ENCODE measurements at regions not wholly inside any gene's neighbourhood (a gene's known extent, or its start where the extent isn't known, plus 50 kb on each side); places are given as distances from the start of the nearest gene placed in this dataset.

DNA sequence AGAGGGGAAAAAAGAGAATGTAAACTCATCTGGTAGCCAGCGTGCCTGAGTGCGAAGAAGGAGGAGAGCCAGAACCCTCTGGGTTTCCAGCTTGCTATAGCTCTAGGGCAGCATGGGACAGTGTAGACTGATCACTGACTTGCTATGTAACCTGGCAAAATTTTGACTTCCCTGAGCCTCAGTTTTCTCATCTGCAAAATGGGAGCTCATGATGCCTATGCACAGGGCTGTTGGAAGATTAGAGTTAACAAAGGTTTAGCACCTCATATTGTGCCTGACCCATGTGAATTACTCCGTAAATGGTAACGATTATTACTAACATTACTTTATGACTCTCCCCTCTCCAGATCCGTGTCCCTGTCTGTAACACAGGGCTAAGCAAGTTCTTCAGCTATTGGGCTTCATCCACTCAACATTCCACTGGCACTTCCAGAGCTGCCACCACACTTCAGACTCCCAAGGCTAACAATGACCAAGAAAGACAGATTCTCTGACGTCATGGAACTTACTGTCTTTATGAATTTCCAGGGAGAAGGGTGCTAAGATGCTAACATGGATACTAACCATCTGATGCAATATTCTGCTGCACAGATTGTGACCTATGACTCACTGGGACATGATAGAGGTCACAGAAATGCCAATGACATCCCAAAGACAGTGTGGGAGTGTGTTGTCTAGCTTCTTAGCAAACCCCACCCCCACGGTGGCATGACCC, 195.2 kb downstream of the TRIM29 start:
- TF ChIP-seq POLR2A (IDR thresholded peaks at IDR 0.05), result no peak
- TF ChIP-seq, protein P1, sequence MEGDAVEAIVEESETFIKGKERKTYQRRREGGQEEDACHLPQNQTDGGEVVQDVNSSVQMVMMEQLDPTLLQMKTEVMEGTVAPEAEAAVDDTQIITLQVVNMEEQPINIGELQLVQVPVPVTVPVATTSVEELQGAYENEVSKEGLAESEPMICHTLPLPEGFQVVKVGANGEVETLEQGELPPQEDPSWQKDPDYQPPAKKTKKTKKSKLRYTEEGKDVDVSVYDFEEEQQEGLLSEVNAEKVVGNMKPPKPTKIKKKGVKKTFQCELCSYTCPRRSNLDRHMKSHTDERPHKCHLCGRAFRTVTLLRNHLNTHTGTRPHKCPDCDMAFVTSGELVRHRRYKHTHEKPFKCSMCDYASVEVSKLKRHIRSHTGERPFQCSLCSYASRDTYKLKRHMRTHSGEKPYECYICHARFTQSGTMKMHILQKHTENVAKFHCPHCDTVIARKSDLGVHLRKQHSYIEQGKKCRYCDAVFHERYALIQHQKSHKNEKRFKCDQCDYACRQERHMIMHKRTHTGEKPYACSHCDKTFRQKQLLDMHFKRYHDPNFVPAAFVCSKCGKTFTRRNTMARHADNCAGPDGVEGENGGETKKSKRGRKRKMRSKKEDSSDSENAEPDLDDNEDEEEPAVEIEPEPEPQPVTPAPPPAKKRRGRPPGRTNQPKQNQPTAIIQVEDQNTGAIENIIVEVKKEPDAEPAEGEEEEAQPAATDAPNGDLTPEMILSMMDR (IDR thresholded peaks at IDR 0.05), result no peak
- no peak for TF ChIP-seq POLR2AphosphoS5 (IDR thresholded peaks at IDR 0.05)

All from prostate gland (tissue), 2 donors.